Gastrocnemius medialis (tissue), 4 donors: ENCODE measurements at regions not wholly inside any gene's neighbourhood (a gene's known extent, or its start where the extent isn't known, plus 50 kb on each side); places are given as distances from the start of the nearest gene placed in this dataset.

Source experiments
- CTCF ChIP-seq, 5 experiments: fragments of 450-650 bp in 3 of 5; fragments of 200-600 bp in 2 of 5; sonication (generic) in 2 of 5; IDR thresholded peaks in 4 of 5; conservative IDR thresholded peaks in 1 of 5; 1 replicate in 4 of 5; 2 replicates in 1 of 5; pipeline ENCODE4 v1.5.1; 2016 to 2019; ENCODE audit warnings: antibody characterized with exemption in 5 of 5, mild to moderate bottlenecking in 3 of 5, moderate library complexity in 3 of 5
- POLR2A ChIP-seq, 2 donors: fragments of 450-650 bp; IDR thresholded peaks; one replicate each; pipeline ENCODE4 v1.6.1; 2017; ENCODE audit warnings: antibody characterized with exemption in 2 of 2, mild to moderate bottlenecking in 2 of 2, moderate library complexity in 2 of 2

DNA sequence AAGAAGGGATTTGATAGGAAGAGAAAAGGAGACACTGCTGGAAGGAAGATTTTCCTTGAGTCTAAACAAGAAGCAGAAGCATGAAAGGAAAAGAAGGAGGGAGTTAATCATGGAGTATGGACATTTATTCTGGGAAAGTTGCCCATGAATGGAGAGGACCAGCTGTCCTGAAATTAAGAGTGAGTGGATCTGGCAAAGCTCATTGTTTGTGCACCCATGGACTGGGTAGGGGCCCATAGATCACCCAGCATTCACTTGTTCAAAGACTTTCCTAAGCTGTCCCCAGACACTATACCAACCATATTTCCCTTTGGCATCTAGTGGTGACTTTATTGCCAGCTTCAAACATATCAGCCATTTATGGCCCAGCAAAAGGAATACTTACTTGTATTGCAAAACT, 422.7 kb downstream of the FBXO15 start:
- TF ChIP-seq CTCF (IDR thresholded peaks at IDR 0.05 in 4 of 5, conservative IDR thresholded peaks at IDR 0.05 in 1 of 5) (no peak), POLR2A (IDR thresholded peaks at IDR 0.05) (no peak)
